Upper lobe of left lung (tissue), 4 donors: ENCODE measurements at regions not wholly inside any gene's neighbourhood (a gene's known extent, or its start where the extent isn't known, plus 50 kb on each side); places are given as distances from the start of the nearest gene placed in this dataset.

Source experiments
- CTCF ChIP-seq, 6 experiments: fragments of 450-650 bp in 4 of 6; fragments of 200-600 bp in 2 of 6; sonication (generic) in 2 of 6; IDR thresholded peaks; one replicate each; pipeline ENCODE4 v1.5.1; 2016 to 2019; ENCODE audit warnings: antibody characterized with exemption in 6 of 6
- POLR2A ChIP-seq, 4 donors: fragments of 450-650 bp; IDR thresholded peaks; one replicate each; pipeline ENCODE4 v1.5.1; 2016 to 2017; ENCODE audit warnings: antibody characterized with exemption in 4 of 4, mild to moderate bottlenecking in 2 of 4

GRCh38 chr7:54960517-54960916 is 58.3 kb upstream of the EGFR start:
- TF ChIP-seq CTCF (IDR thresholded peaks at IDR 0.05) (no peak), POLR2A (IDR thresholded peaks at IDR 0.05) (no peak)
